AG09309 (cell line): ENCODE measurements at regions not wholly inside any gene's neighbourhood (a gene's known extent, or its start where the extent isn't known, plus 50 kb on each side); places are given as distances from the start of the nearest gene placed in this dataset.

Experiments
- DNase-seq: peaks from one replicate; pipeline ENCODE4 v3.0.0-alpha.2; 2010; ENCODE audit warnings: low read depth
- H3K4me3 ChIP-seq: 2 replicates; pipeline ENCODE4 v1.5.1; 2011; ENCODE audit warnings: mild to moderate bottlenecking, low read depth, low read length, moderate library complexity; ENCODE audit not compliant: control insufficient read depth
- TF ChIP-seq, protein P1 (sequence below): IDR thresholded peaks from 2 replicates; pipeline ENCODE4 v1.5.1; 2011; ENCODE audit warnings: mild to moderate bottlenecking, low read depth, low read length, inconsistent platforms; ENCODE audit not compliant: insufficient read depth, control insufficient read depth; ENCODE audit errors: missing control alignments

DNA sequence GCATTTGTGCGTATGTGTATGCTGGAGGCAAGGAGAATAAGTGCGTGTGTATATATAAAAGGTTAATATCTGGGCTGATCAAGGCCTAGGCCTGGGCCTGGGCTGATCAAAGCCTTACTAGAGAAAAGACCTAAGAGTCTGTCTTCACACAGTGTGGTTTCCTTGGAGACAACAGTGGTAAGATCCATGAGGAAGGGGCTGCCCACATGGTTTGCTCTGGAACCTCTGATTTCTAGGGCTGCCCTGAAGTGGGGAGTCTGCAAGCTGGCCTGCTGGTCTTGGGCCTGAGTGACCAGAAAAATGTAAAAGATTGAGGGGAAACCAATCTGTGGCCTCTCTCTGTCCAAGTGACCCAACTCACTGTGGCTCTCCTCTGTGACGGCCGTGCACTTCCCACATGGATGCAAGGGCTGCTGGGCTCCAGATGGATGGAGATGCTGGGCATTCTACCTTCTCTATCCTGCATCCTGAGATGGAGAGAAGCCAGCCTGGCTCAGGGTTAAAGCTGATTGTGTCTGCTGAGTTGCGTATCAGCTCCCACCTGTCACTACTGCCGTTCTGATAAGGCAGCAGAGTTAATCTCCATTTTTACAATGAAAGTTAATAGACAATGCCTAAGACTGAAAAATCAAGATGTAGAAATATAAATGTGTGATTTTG is 90.3 kb upstream of the NXT1 start:
- TF ChIP-seq, protein P1, sequence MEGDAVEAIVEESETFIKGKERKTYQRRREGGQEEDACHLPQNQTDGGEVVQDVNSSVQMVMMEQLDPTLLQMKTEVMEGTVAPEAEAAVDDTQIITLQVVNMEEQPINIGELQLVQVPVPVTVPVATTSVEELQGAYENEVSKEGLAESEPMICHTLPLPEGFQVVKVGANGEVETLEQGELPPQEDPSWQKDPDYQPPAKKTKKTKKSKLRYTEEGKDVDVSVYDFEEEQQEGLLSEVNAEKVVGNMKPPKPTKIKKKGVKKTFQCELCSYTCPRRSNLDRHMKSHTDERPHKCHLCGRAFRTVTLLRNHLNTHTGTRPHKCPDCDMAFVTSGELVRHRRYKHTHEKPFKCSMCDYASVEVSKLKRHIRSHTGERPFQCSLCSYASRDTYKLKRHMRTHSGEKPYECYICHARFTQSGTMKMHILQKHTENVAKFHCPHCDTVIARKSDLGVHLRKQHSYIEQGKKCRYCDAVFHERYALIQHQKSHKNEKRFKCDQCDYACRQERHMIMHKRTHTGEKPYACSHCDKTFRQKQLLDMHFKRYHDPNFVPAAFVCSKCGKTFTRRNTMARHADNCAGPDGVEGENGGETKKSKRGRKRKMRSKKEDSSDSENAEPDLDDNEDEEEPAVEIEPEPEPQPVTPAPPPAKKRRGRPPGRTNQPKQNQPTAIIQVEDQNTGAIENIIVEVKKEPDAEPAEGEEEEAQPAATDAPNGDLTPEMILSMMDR: no peak
- H3K4me3 ChIP-seq: no peak overlapping the region
- DNase-seq: no peak

DNA sequence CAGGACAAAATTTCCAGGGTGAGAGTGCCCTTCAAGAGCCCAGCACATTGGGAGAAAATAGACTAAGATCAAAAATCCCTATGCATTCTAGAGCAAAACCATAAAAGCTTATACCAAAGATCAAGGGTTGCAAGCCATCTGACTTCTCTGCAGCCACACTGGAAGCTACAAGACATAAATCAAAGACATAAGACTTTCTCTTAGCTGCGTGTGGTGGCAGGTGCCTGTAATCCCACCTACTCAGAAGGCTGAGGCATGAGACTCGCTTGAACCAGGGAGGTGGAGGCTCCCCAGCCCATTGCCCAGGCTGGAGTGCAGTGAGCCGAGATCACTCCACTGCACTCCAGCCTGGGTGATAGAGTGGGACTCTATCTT is 91.9 kb upstream of the NXT1 start:
- TF ChIP-seq, protein P1: no peak
- no peak overlapping the region for H3K4me3 ChIP-seq
- DNase-seq: no peak

DNA sequence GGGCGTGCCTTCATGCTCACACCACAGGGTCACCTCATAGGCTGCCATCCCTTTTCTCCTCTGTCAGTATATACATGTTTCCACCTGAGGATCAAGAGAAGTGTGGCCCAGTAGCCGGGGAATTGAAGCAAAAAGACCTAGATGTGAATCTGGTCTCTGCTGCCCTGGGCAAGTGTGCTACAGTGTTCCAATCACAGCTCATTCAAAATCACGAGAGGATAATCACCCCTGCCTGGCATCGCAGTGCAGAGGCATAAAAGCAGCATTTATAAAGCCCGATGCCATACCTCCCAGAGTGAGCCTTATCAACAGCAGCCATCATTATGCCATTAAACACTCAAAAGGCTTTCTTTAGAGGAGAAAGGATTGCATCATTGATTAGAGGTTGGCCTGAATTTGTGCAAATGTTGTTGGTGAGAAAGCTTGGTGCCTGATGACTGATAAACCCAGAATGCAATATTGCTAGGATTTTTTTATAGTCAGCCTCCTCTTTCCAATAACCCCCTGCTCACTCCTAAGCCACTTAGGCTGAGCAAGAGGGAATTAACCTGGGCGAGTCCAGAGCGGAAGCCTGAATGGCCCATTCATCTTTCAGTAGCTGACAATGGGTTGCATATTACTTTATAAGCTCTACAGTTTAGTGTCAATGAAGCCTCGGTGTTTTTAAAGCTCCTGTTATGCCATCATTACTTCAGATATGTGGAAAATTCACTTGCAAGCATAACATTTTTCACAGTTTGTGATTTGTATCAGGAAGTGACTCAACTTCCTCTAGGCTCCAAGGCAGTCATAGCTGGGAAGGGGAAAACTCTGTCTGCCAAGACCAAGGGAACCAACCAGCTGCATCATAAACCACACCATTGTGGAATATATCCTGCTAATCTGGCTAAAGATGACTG is 92.5 kb upstream of the NXT1 start:
- TF ChIP-seq, protein P1: no peak
- no peak overlapping the region for H3K4me3 ChIP-seq
- peak; percentile 32 for DNase-seq

DNA sequence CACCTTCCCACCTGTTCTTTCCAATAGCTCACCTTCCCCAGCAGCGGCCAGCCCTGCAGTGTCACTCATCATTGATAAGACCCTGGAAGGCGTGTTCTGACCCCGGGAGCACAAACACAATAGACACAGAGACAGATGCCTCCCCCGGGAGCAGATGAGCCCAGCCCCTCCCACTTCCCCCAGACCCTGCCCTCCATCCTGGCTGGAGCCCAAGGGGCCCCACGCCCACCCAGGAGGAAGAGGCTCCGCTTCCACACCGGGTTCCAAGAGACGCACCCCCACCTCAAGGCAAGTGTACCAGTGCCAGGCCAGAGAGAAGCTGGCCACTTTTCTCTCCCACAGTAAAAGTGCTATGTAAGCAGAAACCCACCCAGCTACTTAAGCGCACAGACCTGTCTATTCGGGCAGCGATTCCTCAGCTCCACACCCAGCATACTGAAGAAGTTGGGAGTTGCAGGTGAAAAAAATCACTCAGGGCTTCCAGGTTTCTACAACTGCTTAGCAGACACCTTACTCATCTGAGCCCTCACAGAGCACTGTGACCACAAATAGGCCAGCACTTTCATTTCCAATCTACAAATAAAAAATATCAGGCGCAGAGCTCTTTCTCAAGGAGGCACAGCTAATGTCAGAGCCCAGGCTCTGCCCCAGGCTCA is 93.4 kb upstream of the NXT1 start:
- TF ChIP-seq, protein P1: no peak
- no peak for DNase-seq

DNA sequence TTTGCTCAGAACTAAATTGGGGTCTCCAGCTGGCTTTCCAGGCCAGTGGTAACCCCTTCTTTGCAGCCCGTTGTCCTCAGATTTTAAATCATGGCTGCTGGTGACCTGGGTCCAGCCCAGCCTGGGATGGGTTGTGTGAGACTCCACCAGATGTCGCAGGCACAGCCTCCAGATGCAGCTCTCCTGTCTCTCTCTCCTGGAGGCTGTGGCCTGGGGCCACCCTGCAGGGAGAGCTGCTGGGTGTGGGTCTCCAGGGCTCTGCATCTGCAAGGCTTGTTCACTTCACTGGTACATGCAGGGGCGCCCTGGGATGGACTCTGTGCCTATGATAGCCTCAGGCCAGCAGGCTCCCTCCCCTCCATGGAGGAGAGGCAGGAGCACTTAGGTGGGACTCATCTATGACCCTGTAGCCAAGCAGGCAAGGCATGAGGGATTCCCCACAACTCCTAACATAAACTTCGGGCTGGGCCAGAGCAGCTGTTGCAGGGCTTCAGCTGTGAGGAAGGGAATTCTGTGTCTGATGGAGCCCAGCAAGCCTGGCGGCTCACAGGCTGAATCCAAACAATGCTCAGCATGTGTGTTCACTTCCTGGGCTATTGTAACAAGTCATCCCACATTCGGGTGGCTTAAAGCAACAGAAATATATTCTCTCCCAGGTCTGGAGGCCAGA is 94.7 kb upstream of the NXT1 start:
- no peak overlapping the region for H3K4me3 ChIP-seq
- TF ChIP-seq, protein P1: no peak
- DNase-seq: no peak

More for the DNA sequence above, 93.4 kb upstream of the NXT1 start:
- H3K4me3 ChIP-seq: no peak overlapping the region

DNA sequence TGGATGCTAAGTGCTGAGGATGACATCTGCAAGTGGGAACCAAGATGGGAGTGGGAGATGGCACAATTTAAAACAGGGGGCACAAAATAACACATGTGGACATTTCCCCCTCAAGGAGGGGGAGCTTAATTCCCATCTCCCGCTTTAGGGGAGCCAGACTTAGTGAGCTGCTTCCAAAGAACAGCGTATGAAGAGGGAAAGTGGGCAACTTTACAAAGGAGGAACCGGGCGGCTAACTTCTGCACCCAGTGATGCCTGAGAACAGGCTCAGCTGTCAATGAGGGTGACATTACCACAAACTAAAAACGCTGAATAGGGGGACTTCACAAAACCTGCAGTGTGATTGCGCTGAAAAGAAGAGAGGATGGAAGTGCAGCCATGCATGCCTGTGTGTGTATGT is 95.5 kb upstream of the NXT1 start:
- TF ChIP-seq, protein P1: no peak
- H3K4me3 ChIP-seq: no peak overlapping the region
- DNase-seq: no peak
